Kidney (tissue), 13 donors: ENCODE measurements at regions not wholly inside any gene's neighbourhood (a gene's known extent, or its start where the extent isn't known, plus 50 kb on each side); places are given as distances from the start of the nearest gene placed in this dataset.
"Not testable (repeated sequence)": the region's sequence is repeated elsewhere in the genome, so short reads cannot be mapped to it uniquely, and the experiment has no call there.

Experiments
- DNase-seq, 5 donors: peaks; one replicate each; pipeline ENCODE4 v3.0.0-alpha.2; 2013 to 2020
- FAIRE-seq: peaks from 2 replicates; lab custom pipeline; 2012; peaks lifted over from hg19 to GRCh38; lab: Jason Lieb, UNC
- H3K27ac ChIP-seq, 2 donors: one replicate each; pipeline ENCODE4 v1.7.0; 2013; ENCODE audit warnings: low read depth in 2 of 2, low read length in 2 of 2, inconsistent platforms in 1 of 2
- H3K27me3 ChIP-seq: one replicate; pipeline ENCODE4 v1.7.1; 2013; ENCODE audit warnings: low read length, inconsistent platforms; ENCODE audit not compliant: control insufficient read depth, insufficient read depth
- H3K36me3 ChIP-seq, 3 donors: one replicate each; pipeline versions ENCODE4 v1.7.0 to v1.7.1; 2013; ENCODE audit warnings: low read length in 3 of 3, control low read depth in 1 of 3, inconsistent platforms in 1 of 3; ENCODE audit not compliant: insufficient read depth in 3 of 3, control insufficient read depth in 2 of 3
- H3K4me1 ChIP-seq, 3 donors: one replicate each; pipeline versions ENCODE4 v1.7.0 to v1.7.1; 2013; ENCODE audit warnings: low read length in 3 of 3, inconsistent platforms in 1 of 3, low read depth in 1 of 3; ENCODE audit not compliant: control insufficient read depth in 2 of 3, insufficient read depth in 2 of 3
- H3K4me3 ChIP-seq, 3 donors: one replicate each; pipeline versions ENCODE4 v1.7.0 to v1.8.1; 2013; ENCODE audit warnings: low read length in 3 of 3, control low read depth in 1 of 3, inconsistent platforms in 1 of 3
- H3K9ac ChIP-seq, 3 donors: one replicate each; pipeline versions ENCODE4 v1.7.0 to v1.7.1; 2013; ENCODE audit warnings: low read length in 3 of 3, control low read depth in 1 of 3, inconsistent platforms in 1 of 3
- H3K9me3 ChIP-seq, 3 donors: one replicate each; pipeline versions ENCODE4 v1.7.0 to v1.7.1; 2013; ENCODE audit warnings: low read length in 3 of 3, control low read depth in 1 of 3, inconsistent platforms in 1 of 3; ENCODE audit not compliant: control insufficient read depth in 2 of 3, insufficient read depth in 1 of 3
- intact Hi-C: fragments of 100-400 bp; cut with DNase I; formaldehyde crosslinking; loops from one replicate; pipeline ENCODE4 v1.11.1; 2022
- TF ChIP-seq, protein P1 (sequence below): IDR thresholded peaks from 3 replicates; pipeline ENCODE4 v1.5.1; 2012; ENCODE audit warnings: mild to moderate bottlenecking, moderate library complexity, borderline replicate concordance; ENCODE audit not compliant: insufficient read depth; ENCODE audit errors: extremely low read depth
- donor health status: control.
- donor health status: control.
- donor health status: control.
- donor health status: control.
- donor health status: control.
- donor health status: DM: yes; HTN: yes; CAD: no.
- donor health status: Normal renal cell carcinoma (clear cell type).

DNA sequence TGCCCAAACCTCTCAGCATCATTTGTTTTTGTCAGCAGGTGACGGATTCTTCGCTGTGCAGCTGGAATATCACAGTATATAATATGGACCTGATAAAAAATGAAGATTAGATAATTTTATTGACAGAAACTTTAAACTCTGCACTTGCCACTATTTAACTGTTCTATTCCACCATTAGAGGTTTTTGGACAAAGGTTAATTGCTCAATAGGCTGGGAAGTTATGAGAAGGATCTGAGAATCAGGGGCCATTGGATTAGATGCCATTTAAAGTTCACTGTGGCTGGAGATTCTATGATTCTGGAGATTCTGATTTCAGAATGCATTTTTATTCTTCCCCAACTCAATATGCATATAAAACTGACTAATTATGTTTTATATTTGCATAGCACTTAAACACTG, 59.8 kb upstream of the ANXA1 start:
- no peak overlapping the region for H3K4me3 ChIP-seq
- H3K9ac ChIP-seq: no peak overlapping the region
- DNase-seq: no peak
- intact Hi-C loops: no loop called here
- FAIRE-seq: no peak
- no peaks in the 10 kb centered on the region for H3K27me3 ChIP-seq
- TF ChIP-seq, protein P1, sequence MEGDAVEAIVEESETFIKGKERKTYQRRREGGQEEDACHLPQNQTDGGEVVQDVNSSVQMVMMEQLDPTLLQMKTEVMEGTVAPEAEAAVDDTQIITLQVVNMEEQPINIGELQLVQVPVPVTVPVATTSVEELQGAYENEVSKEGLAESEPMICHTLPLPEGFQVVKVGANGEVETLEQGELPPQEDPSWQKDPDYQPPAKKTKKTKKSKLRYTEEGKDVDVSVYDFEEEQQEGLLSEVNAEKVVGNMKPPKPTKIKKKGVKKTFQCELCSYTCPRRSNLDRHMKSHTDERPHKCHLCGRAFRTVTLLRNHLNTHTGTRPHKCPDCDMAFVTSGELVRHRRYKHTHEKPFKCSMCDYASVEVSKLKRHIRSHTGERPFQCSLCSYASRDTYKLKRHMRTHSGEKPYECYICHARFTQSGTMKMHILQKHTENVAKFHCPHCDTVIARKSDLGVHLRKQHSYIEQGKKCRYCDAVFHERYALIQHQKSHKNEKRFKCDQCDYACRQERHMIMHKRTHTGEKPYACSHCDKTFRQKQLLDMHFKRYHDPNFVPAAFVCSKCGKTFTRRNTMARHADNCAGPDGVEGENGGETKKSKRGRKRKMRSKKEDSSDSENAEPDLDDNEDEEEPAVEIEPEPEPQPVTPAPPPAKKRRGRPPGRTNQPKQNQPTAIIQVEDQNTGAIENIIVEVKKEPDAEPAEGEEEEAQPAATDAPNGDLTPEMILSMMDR: no peak
- no peaks in the 10 kb centered on the region for H3K36me3 ChIP-seq
- no peaks in the 10 kb centered on the region for H3K9me3 ChIP-seq
- H3K27ac ChIP-seq: no peak overlapping the region
- H3K4me1 ChIP-seq: peaks cover 0 to 3% (median 0%) of the 10 kb centered on the region in 3 donors

DNA sequence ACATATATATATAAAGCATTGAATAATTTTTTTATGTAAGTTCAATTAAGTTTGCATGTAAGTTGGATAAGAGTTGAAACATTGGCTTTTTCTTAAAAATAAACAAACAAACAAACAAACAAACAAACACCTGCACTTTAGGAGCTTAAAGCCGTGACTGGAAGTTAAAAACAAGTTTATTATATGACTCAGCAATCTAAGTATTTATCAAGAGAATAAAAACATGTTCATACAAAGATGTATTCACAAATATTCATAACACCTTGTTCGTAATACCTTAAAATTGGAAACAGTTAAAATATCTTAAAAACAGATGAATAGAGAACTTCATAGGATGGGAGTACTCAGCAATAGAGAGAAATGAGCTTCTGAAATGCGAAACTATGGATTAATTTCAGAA, 61.5 kb upstream of the ANXA1 start:
- FAIRE-seq: peak; percentile 29
- intact Hi-C loops: no loop called here
- H3K4me1 ChIP-seq: peaks cover 0 to 3% (median 0%) of the 10 kb centered on the region in 3 donors

DNA sequence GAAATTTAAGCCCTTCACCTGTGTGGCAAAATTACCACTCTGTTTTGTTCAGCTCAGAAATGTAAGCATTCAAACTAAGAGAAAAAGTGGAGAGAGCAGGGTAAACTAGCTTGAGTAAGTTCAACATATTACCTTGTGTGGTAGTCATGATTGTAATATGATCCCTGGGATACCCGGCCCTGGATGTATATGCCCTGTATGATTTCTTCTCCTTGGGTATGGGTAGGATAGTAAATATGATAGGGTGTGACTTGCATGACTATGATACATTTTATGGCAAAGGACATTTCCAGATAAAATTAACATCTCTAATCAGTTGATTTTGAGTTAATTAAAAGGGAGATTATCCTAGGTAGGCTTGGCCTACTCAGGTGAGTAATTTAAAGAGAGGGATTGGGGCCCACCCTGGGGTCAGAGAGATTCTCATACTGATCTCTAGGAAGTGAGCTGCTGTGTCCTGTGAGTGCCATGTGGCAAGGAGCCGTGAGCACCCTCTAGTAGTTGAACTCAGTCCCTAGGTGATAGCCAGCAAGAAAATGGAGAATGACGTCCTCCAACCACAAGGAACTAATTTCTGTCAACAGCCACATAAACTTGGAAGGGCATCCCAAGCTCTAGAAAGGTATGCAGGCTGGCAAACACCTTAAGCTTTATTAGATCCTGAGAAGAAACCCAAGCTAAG, 62.2 kb upstream of the ANXA1 start:
- TF ChIP-seq, protein P1: no peak
- H3K27ac ChIP-seq: no peak overlapping the region
- DNase-seq (peak in 1 of 5 donors; percentile 6), FAIRE-seq (no peak)
- no peak overlapping the region for H3K4me3 ChIP-seq
- no peaks in the 10 kb centered on the region for H3K27me3 ChIP-seq
- intact Hi-C loops: no loop called here
- H3K36me3 ChIP-seq: no peaks in the 10 kb centered on the region
- H3K9ac ChIP-seq: no peak overlapping the region
- H3K4me1 ChIP-seq: peaks cover 0 to 3% (median 0%) of the 10 kb centered on the region in 3 donors
- no peaks in the 10 kb centered on the region for H3K9me3 ChIP-seq

More for the DNA sequence above, 61.5 kb upstream of the ANXA1 start:
- no peak for DNase-seq
- TF ChIP-seq, protein P1: no peak
- Histone ChIP-seq H3K27me3 (no peaks in the 10 kb centered on the region), H3K27ac (no peak overlapping the region), H3K9ac (no peak overlapping the region), H3K36me3 (no peaks in the 10 kb centered on the region), H3K9me3 (no peaks in the 10 kb centered on the region), H3K4me3 (no peak overlapping the region)

DNA sequence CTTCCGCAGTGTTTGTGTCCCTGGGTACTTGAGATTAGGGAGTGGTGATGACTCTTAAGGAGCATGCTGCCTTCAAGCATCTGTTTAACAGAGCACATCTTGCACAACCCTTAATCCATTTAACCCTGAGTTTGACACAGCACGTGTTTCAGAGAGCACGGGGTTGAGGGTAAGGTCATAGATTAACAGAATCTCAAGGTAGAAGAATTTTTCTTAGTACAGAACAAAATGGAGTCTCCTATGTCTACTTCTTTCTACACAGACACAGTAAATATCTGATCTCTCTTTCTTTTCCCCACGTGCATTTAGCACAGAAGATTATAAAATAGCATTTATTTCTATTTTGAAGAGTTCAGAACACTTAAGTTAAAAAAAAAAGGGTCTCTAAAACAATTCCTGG, 63.8 kb upstream of the ANXA1 start:
- H3K27ac ChIP-seq, H3K27me3 ChIP-seq, H3K9me3 ChIP-seq, H3K36me3 ChIP-seq, H3K9ac ChIP-seq, H3K4me3 ChIP-seq, DNase-seq, H3K4me1 ChIP-seq, FAIRE-seq, intact Hi-C loops: not testable (repeated sequence)
